GM12875 (cell line): ENCODE measurements at regions not wholly inside any gene's neighbourhood (a gene's known extent, or its start where the extent isn't known, plus 50 kb on each side); places are given as distances from the start of the nearest gene placed in this dataset.
"Not testable (repeated sequence)": the region's sequence is repeated elsewhere in the genome, so short reads cannot be mapped to it uniquely, and the experiment has no call there.

Experiments
- H3K4me3 ChIP-seq: one replicate; pipeline ENCODE4 v1.5.1; 2011; ENCODE audit warnings: low read depth, low read length, control low read depth
- CTCF ChIP-seq: IDR thresholded peaks from 2 replicates; pipeline ENCODE4 v1.5.1; 2011; ENCODE audit warnings: low read depth, mild to moderate bottlenecking, control low read depth, inconsistent platforms, low read length, moderate library complexity, borderline replicate concordance; ENCODE audit not compliant: insufficient read depth

- no peak for TF ChIP-seq CTCF
- H3K4me3 ChIP-seq, result no peak overlapping the region
These were observed 165.5 kb upstream of the SMIM30 start for GRCh38 chr7:113283861-113284260.

GRCh38 chr7:113282875-113283274 lies 164.5 kb upstream of the SMIM30 start:
- TF ChIP-seq CTCF, result no peak
- no peak overlapping the region for H3K4me3 ChIP-seq

GRCh38 chr7:113281223-113281622 lies 162.9 kb upstream of the SMIM30 start:
- no peak overlapping the region for H3K4me3 ChIP-seq
- no peak for TF ChIP-seq CTCF

GRCh38 chr7:113279256-113279655 lies 160.9 kb upstream of the SMIM30 start:
- no peak for TF ChIP-seq CTCF
- no peak overlapping the region for H3K4me3 ChIP-seq

- no peak overlapping the region for H3K4me3 ChIP-seq
- no peak for TF ChIP-seq CTCF
These were observed 152.4 kb upstream of the SMIM30 start for GRCh38 chr7:113270790-113271189.

GRCh38 chr7:113269592-113269991 lies 151.2 kb upstream of the SMIM30 start:
- not testable (repeated sequence) for H3K4me3 ChIP-seq

GRCh38 chr7:113268757-113269156 lies 150.4 kb upstream of the SMIM30 start:
- no peak overlapping the region for H3K4me3 ChIP-seq
- TF ChIP-seq CTCF, result no peak

- TF ChIP-seq CTCF, result no peak
- no peak overlapping the region for H3K4me3 ChIP-seq
These were observed 149.5 kb upstream of the SMIM30 start for GRCh38 chr7:113267885-113268284.
